ENCODE measurements at regions not wholly inside any gene's neighbourhood (a gene's known extent, or its start where the extent isn't known, plus 50 kb on each side); places are given as distances from the start of the nearest gene placed in this dataset.

DNA sequence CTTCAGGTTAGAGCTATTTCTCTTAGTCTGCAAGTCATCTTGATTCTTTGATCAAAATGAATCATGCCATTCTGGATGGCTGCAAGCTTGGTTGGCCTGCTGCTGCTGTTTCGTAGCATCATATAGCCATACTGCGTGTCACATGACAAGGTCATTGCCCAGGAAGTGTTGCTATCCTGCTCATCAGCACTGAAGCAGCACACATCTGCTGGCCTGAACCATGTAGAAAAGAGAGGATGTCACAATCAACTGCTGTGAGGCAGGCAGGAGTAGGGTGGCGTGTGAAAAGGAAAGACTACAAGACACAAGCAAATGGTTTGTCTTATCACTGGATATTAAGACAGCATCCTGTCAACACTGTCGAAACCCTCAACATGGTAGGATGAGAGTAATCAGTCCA lies 376.7 kb upstream of the RORB start:
- no peaks in the 10 kb centered on the region for H3K4me1 ChIP-seq
- H3K9ac ChIP-seq (ENCODE audit: low read depth in 2 of 2, low read length in 2 of 2) = no peak overlapping the region
- intact Hi-C loops (cut with DNase I) = no loop called here
- H3K27ac ChIP-seq = no peak overlapping the region
- H3K27me3 ChIP-seq = no peaks in the 10 kb centered on the region
- no peaks in the 10 kb centered on the region for H3K36me3 ChIP-seq
- TF ChIP-seq, protein P1, sequence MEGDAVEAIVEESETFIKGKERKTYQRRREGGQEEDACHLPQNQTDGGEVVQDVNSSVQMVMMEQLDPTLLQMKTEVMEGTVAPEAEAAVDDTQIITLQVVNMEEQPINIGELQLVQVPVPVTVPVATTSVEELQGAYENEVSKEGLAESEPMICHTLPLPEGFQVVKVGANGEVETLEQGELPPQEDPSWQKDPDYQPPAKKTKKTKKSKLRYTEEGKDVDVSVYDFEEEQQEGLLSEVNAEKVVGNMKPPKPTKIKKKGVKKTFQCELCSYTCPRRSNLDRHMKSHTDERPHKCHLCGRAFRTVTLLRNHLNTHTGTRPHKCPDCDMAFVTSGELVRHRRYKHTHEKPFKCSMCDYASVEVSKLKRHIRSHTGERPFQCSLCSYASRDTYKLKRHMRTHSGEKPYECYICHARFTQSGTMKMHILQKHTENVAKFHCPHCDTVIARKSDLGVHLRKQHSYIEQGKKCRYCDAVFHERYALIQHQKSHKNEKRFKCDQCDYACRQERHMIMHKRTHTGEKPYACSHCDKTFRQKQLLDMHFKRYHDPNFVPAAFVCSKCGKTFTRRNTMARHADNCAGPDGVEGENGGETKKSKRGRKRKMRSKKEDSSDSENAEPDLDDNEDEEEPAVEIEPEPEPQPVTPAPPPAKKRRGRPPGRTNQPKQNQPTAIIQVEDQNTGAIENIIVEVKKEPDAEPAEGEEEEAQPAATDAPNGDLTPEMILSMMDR (IDR thresholded peaks at IDR 0.05) = no peak
- DNase-seq = no peak
- no peak overlapping the region for H3K4me3 ChIP-seq
- no peaks in the 10 kb centered on the region for H3K9me3 ChIP-seq

DNA sequence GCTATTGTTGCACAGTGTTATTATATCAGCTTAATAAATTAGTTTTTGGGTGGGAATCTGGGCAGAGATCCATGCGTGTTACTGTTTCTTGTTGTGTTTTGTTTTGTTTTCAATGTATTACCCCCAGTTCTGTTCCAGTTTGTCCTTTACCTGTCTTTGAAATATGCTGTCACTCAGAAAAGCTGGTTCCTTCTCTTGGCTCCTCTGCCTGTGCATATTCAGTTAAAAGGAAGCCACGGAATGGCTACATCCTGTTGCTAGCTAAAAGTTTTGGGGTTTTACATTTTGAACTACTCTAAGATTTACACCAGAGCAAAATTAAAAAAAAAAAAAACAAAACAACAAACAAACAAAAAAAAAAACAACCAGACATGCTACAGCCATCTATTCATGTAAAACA lies 374.9 kb upstream of the RORB start:
- TF ChIP-seq, protein P1 (IDR thresholded peaks at IDR 0.05) = no peak
- Histone ChIP-seq H3K27me3 (no peaks in the 10 kb centered on the region), H3K36me3 (no peaks in the 10 kb centered on the region), H3K4me3 (no peak overlapping the region), H3K27ac (no peak overlapping the region), H3K4me1 (no peaks in the 10 kb centered on the region), H3K9me3 (no peaks in the 10 kb centered on the region), H3K9ac (ENCODE audit: low read depth in 2 of 2, low read length in 2 of 2) (no peak overlapping the region)
- intact Hi-C loops (cut with DNase I) = no loop called here
- DNase-seq = no peak

DNA sequence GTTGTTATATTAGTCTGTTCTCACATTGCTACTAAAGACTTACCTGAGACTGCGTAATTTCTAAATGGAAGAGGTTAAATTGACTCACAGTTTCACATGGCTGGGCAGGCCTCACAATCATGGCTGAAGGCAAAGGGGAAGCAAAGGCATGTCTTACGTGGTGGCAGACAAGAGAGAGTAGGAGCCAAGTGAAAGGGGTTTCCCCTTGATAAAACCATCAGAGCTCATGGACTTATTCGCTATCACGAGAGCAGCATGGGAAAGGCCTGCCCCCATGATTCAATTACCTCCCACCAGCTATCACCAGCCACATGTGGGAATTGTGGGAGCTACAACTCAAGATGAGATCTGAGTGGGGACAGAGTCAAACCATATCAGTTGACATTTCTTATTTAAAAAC lies 374.5 kb upstream of the RORB start:
- Histone ChIP-seq H3K4me1 (no peaks in the 10 kb centered on the region), H3K27ac (no peak overlapping the region), H3K36me3 (no peaks in the 10 kb centered on the region), H3K9me3 (no peaks in the 10 kb centered on the region), H3K4me3 (no peak overlapping the region), H3K27me3 (no peaks in the 10 kb centered on the region), H3K9ac (ENCODE audit: low read depth in 2 of 2, low read length in 2 of 2) (no peak overlapping the region)
- intact Hi-C loops (cut with DNase I) = no loop called here
- DNase-seq = no peak
- TF ChIP-seq, protein P1 (IDR thresholded peaks at IDR 0.05) = no peak

DNA sequence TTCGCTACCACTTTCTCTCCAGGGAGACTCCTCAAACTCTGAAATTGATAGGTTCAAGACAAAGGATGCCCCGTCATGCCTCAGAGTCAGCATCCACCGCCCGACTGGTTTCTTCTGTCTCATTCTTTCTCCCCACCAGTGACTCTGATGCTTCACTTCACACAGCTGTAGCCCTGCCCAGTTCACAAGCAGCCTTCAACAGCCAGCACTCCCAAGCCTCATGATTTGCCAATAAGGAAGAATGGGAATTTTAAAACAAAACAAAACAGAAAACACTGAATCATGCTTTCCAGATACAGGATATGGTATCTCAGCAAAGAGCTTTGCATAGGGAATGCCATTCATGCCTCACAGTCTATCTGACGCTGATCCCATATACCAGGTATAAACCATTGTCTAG lies 371.2 kb upstream of the RORB start:
- TF ChIP-seq, protein P1 (IDR thresholded peaks at IDR 0.05) = no peak
- H3K36me3 ChIP-seq = no peaks in the 10 kb centered on the region
- no peak overlapping the region for H3K4me3 ChIP-seq
- DNase-seq = no peak
- no peaks in the 10 kb centered on the region for H3K27me3 ChIP-seq
- no peak overlapping the region for H3K9ac ChIP-seq (ENCODE audit: low read depth in 2 of 2, low read length in 2 of 2)
- no peaks in the 10 kb centered on the region for H3K9me3 ChIP-seq
- no peak overlapping the region for H3K27ac ChIP-seq
- intact Hi-C loops (cut with DNase I) = no loop called here
- no peaks in the 10 kb centered on the region for H3K4me1 ChIP-seq

DNA sequence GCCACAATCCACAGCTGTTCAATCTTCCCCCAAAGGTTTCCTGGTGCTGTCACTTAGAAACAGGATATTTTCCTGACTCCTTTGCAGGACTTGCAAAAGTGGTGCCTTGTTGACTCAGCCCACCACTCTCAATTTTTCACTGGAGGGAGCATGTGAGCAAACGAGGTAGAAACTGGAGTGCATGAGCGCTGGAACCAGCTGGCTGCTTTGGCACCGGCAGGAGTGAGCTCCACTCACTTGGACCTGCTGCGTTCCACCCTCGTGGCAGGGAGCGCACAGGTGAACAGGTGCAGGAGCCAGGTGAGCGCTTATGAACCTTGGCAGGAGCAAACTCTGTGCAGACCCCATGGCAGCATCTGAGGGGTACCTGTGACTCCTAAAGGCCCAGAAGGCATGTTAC lies 364.1 kb upstream of the RORB start:
- no peaks in the 10 kb centered on the region for H3K9me3 ChIP-seq
- H3K27ac ChIP-seq = no peak overlapping the region
- no peaks in the 10 kb centered on the region for H3K4me1 ChIP-seq
- no peak for DNase-seq
- no peak overlapping the region for H3K4me3 ChIP-seq
- H3K27me3 ChIP-seq = no peaks in the 10 kb centered on the region
- H3K36me3 ChIP-seq = no peaks in the 10 kb centered on the region
- TF ChIP-seq, protein P1 (IDR thresholded peaks at IDR 0.05) = no peak
- H3K9ac ChIP-seq (ENCODE audit: low read depth in 2 of 2, low read length in 2 of 2) = no peak overlapping the region
- intact Hi-C loops (cut with DNase I) = no loop called here

DNA sequence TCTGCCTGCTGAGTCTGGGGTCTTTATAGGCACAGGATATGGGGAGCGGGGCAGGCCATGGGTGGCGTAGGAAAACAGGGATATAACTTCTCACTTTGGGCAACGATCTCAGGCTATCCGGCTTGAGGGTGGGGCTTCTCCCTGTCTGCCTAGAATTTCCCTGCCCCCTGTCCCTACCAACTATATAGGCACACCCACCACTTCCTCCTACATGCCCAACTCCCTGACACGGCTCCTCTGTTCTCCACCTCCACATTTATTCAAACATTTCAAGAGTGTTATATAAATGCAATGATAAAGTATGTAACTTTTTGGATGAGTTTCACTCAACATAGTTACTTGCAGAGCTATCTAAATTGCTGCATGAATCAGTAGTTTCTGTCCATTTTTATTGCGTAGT lies 363.2 kb upstream of the RORB start:
- no peak overlapping the region for H3K9ac ChIP-seq (ENCODE audit: low read depth in 2 of 2, low read length in 2 of 2)

More for the DNA sequence above, 363.2 kb upstream of the RORB start:
- Histone ChIP-seq H3K9me3 (no peaks in the 10 kb centered on the region), H3K27ac (no peak overlapping the region), H3K36me3 (no peaks in the 10 kb centered on the region), H3K4me3 (no peak overlapping the region), H3K27me3 (no peaks in the 10 kb centered on the region), H3K4me1 (no peaks in the 10 kb centered on the region)
- DNase-seq = no peak
- TF ChIP-seq, protein P1 (IDR thresholded peaks at IDR 0.05) = no peak
- intact Hi-C loops (cut with DNase I) = no loop called here

Data from colonic mucosa (tissue), 4 donors.